Karpas-422 (cell line): ENCODE measurements at regions not wholly inside any gene's neighbourhood (a gene's known extent, or its start where the extent isn't known, plus 50 kb on each side); places are given as distances from the start of the nearest gene placed in this dataset.

Source experiments
- DNase-seq: peaks from one replicate; pipeline ENCODE4 v3.0.0-alpha.2; 2015
- H2AFZ ChIP-seq: fragments of 200-600 bp; sonication (generic); 2 replicates; pipeline ENCODE4 v1.6.1; 2014; ENCODE audit warnings: antibody characterized with exemption, low read length, mixed read lengths
- H3K27ac ChIP-seq: fragments of 200-600 bp; sonication (generic); 2 replicates; pipeline ENCODE4 v1.5.1; 2014; ENCODE audit warnings: mild to moderate bottlenecking, low read length, moderate library complexity
- H3K27me3 ChIP-seq: fragments of 200-600 bp; sonication (generic); 2 replicates; pipeline ENCODE4 v1.6.1; 2014; ENCODE audit warnings: low read length, mixed read lengths
- H3K36me3 ChIP-seq: fragments of 200-600 bp; sonication (generic); 2 replicates; pipeline ENCODE4 v1.6.1; 2014; ENCODE audit warnings: low read length, mixed read lengths; ENCODE audit not compliant: insufficient read depth
- H3K4me1 ChIP-seq: fragments of 200-600 bp; sonication (generic); 2 replicates; pipeline ENCODE4 v1.6.1; 2014; ENCODE audit warnings: mild to moderate bottlenecking, low read length, mixed read lengths
- H3K4me2 ChIP-seq: fragments of 200-600 bp; sonication (generic); 2 replicates; pipeline ENCODE4 v1.6.1; 2014; ENCODE audit warnings: low read length, low read depth, mild to moderate bottlenecking; ENCODE audit not compliant: poor library complexity, severe bottlenecking
- H3K4me3 ChIP-seq: fragments of 200-600 bp; sonication (generic); 2 replicates; pipeline ENCODE4 v1.5.1; 2014; ENCODE audit warnings: mild to moderate bottlenecking, antibody characterized with exemption, low read length, mixed read lengths
- H3K79me2 ChIP-seq: fragments of 200-600 bp; sonication (generic); 2 replicates; pipeline ENCODE4 v1.6.1; 2014; ENCODE audit warnings: mild to moderate bottlenecking, low read length, mixed read lengths
- H3K9ac ChIP-seq: fragments of 200-600 bp; sonication (generic); 2 replicates; pipeline ENCODE4 v1.6.0; 2014; ENCODE audit warnings: low read length
- H3K9me2 ChIP-seq: fragments of 200-600 bp; sonication (generic), shearing (Covaris generic); replicated peaks from 2 replicates; pipeline ENCODE4 v1.6.0; 2014; ENCODE audit warnings: mild to moderate bottlenecking, low read length, moderate library complexity; ENCODE audit not compliant: insufficient read depth
- H3K9me3 ChIP-seq: fragments of 300-700, 200-600 bp; sonication (generic); 2 replicates; pipeline ENCODE4 v1.6.1; 2014; ENCODE audit warnings: low read length, mixed read lengths
- H4K20me1 ChIP-seq: fragments of 200-600 bp; sonication (generic); 2 replicates; pipeline ENCODE4 v1.6.1; 2014; ENCODE audit warnings: mild to moderate bottlenecking, antibody characterized with exemption, low read length, low read depth; ENCODE audit not compliant: insufficient read depth

DNA sequence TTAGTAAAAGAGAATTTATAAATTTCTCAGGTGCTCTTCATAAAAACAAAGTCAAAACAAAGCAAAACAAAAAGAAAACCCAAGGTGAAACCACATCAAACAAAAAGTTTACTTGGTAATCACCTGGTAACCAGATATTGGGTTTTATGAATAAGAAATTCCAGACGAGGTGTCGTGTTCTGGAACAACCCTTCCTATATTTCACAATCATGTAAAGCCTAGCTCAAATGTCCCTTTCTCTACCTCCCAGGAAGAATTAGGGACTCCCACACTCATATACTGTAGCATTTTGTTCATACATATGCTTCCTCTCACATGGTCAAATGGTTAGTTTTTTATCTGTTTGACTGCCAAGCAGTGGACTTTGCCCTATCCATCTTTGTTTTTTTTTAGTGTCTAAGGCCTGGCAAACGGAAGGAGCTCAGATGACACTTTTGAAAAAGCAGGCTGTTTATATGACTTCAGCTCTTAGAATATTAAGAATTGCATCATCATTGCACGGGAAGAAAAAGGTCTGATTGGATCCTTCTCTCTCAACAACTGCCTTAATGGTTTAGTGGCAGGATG, 326.7 kb upstream of the TBL1XR1 start:
- H3K9me3 ChIP-seq: no peaks in the 10 kb centered on the region
- no peak overlapping the region for H3K9ac ChIP-seq
- no peaks in the 10 kb centered on the region for H3K4me1 ChIP-seq
- no peak overlapping the region for H3K27ac ChIP-seq
- no peak overlapping the region for H2AFZ ChIP-seq
- DNase-seq: no peak
- no peaks in the 10 kb centered on the region for H3K9me2 ChIP-seq
- no peaks in the 10 kb centered on the region for H3K36me3 ChIP-seq
- H3K79me2 ChIP-seq: no peaks in the 10 kb centered on the region
- no peak overlapping the region for H3K4me2 ChIP-seq
- H4K20me1 ChIP-seq: no peaks in the 10 kb centered on the region
- no peaks in the 10 kb centered on the region for H3K27me3 ChIP-seq
- no peak overlapping the region for H3K4me3 ChIP-seq

DNA sequence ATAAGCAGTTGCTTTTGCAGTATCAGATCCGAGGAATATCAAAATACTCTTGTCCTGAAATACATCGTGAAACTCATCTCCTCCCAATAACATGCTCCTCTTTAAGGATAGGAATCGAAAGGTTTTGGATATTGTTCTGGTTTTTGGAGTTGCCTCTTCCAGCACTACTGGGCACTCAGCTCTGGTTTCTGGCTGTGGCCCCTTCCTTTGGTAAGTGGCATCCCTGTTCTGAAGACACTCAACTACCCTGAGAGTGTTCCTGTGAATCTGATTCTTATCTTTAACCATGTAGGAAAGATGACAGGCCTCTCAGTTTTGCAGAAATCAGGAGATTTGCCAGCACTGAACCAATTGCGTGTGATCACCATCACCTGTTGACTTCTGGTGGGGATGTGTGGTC, 327.5 kb upstream of the TBL1XR1 start:
- H3K27me3 ChIP-seq: no peaks in the 10 kb centered on the region
- no peaks in the 10 kb centered on the region for H3K4me1 ChIP-seq
- no peak overlapping the region for H3K9ac ChIP-seq
- H2AFZ ChIP-seq: no peak overlapping the region
- H3K4me2 ChIP-seq: no peak overlapping the region
- no peaks in the 10 kb centered on the region for H3K79me2 ChIP-seq
- no peaks in the 10 kb centered on the region for H3K9me3 ChIP-seq
- no peaks in the 10 kb centered on the region for H3K9me2 ChIP-seq
- no peaks in the 10 kb centered on the region for H3K36me3 ChIP-seq
- no peaks in the 10 kb centered on the region for H4K20me1 ChIP-seq
- H3K4me3 ChIP-seq: no peak overlapping the region
- no peak for DNase-seq
- H3K27ac ChIP-seq: no peak overlapping the region

DNA sequence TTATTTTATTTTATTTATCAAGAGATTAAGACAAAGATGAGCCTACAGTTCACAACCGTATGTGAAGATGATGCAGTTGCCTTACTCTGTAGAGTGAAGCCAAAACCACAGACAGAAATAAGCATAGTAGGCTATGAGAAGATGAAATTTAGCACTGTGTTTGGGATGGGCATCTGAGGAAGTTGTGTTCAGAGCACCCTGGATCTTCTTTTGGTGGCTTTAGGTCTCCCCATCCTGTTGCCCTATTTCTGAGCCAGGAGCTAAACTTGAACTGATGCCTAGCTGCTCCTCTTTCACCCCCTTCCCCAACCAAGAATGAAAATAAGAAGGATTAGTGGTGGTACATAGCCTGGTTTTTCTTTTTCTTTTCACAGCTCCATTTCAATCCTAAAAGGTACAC, 328.1 kb upstream of the TBL1XR1 start:
- Histone ChIP-seq H4K20me1 (no peaks in the 10 kb centered on the region), H3K36me3 (no peaks in the 10 kb centered on the region), H3K4me1 (no peaks in the 10 kb centered on the region), H2AFZ (no peak overlapping the region), H3K9ac (no peak overlapping the region), H3K27me3 (no peaks in the 10 kb centered on the region), H3K27ac (no peak overlapping the region), H3K4me3 (no peak overlapping the region), H3K4me2 (no peak overlapping the region), H3K9me2 (no peaks in the 10 kb centered on the region), H3K9me3 (no peaks in the 10 kb centered on the region), H3K79me2 (no peaks in the 10 kb centered on the region)
- no peak for DNase-seq

DNA sequence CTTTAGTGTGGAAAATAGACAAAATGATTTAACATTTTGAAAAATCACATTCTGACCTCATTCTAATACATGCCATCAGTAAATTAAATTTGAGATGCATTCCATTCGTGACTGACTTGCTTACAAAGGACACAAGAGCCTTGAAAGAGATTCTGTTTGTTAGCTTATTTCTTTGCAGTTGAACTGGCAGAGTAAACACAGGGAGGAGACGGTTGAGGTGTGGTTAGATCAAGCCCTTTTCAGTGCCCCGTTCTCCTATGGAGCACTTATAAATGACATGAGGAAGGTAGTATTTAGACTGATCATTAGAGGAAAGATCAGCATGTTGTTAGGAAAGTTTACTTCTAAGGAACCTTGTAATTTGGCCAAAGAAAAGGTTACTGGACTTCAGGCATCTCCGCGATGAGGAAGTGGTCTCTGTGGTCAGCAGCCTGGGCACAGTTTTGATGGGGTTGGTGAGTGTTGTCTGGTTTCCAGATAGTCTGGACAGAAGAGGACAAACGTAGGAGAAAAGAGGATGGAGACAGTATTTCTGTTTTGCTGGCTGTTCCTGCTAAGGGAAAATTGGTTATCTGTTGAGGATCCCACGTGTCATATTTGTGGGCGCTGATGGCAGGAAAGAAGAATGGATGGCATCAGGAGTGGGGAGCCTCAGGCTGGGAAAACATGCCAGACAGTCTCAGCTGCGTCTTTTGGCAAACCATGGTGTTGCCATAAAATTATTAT, 328.9 kb upstream of the TBL1XR1 start:
- Histone ChIP-seq H3K27me3 (no peaks in the 10 kb centered on the region), H3K4me3 (no peak overlapping the region), H3K79me2 (no peaks in the 10 kb centered on the region), H3K9me3 (no peaks in the 10 kb centered on the region), H4K20me1 (no peaks in the 10 kb centered on the region), H2AFZ (no peak overlapping the region), H3K9ac (no peak overlapping the region), H3K27ac (no peak overlapping the region), H3K36me3 (no peaks in the 10 kb centered on the region), H3K9me2 (no peaks in the 10 kb centered on the region), H3K4me1 (no peaks in the 10 kb centered on the region), H3K4me2 (no peak overlapping the region)
- DNase-seq: no peak

DNA sequence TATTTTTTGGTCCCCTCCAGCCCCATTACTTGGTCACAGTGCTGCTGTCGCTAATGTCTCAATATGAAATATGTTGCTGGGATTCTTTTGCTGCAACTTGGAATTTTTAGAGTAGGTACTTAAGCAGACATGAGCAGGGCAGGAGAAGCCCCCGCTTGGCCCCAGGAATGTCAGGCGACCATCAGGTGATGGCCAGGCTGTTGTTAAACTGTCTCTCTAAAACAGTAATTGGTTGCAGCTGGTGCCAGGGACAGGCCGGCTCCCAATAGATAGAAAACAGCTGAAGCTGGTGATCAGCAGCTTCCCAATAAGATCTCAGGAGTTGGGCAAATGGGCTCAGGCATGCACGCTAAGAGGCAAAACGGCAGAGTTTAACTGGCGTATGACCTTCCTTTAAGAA, 329.9 kb upstream of the TBL1XR1 start:
- no peaks in the 10 kb centered on the region for H4K20me1 ChIP-seq
- H3K27me3 ChIP-seq: no peaks in the 10 kb centered on the region
- H3K4me1 ChIP-seq: no peaks in the 10 kb centered on the region
- H2AFZ ChIP-seq: no peak overlapping the region
- H3K27ac ChIP-seq: no peak overlapping the region
- H3K9me3 ChIP-seq: no peaks in the 10 kb centered on the region
- no peaks in the 10 kb centered on the region for H3K36me3 ChIP-seq
- no peak overlapping the region for H3K9ac ChIP-seq
- no peak overlapping the region for H3K4me3 ChIP-seq
- H3K9me2 ChIP-seq: no peaks in the 10 kb centered on the region
- DNase-seq: no peak
- H3K4me2 ChIP-seq: no peak overlapping the region
- no peaks in the 10 kb centered on the region for H3K79me2 ChIP-seq

DNA sequence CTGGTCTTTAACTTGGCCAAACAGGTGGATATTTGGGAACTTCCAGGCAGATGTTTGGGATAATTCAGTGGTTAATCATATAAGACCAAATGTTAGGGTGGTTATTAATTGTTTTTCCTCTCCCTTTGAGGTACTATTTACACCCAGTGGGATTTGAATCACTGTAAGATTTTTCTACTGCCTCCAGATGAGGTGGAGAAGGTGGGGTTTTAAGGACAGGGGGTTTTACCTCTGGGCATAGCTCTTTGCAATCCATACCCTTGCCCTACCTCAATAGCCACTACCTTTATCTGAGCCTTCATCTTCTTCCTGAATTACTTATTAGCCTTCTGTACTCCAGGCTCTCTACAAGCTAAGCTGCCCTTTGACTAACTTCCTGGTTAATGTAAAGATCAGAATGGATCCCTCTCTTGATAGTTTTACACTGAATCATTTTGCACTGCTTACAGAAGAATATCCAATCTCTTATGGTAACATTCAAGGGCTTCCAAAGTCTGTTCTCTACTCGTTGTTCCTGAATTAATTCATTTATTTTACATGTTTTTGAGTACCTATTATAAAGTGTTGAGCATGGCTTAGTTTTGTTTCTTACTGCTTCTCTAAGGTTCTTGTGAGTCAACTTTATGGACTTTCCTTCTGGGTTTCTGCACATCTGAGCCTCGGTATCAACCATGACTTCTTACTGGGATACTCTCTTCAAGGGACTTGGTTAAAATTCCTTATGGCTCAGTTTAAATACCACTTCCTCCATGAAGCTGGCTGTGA, 331.2 kb upstream of the TBL1XR1 start:
- no peak overlapping the region for H2AFZ ChIP-seq
- H3K9ac ChIP-seq: no peak overlapping the region
- no peaks in the 10 kb centered on the region for H3K79me2 ChIP-seq
- no peaks in the 10 kb centered on the region for H3K9me2 ChIP-seq
- H3K4me2 ChIP-seq: no peak overlapping the region
- no peaks in the 10 kb centered on the region for H4K20me1 ChIP-seq
- no peaks in the 10 kb centered on the region for H3K36me3 ChIP-seq
- no peak overlapping the region for H3K4me3 ChIP-seq
- H3K9me3 ChIP-seq: no peaks in the 10 kb centered on the region
- no peak overlapping the region for H3K27ac ChIP-seq
- H3K27me3 ChIP-seq: no peaks in the 10 kb centered on the region
- no peaks in the 10 kb centered on the region for H3K4me1 ChIP-seq
- no peak for DNase-seq

DNA sequence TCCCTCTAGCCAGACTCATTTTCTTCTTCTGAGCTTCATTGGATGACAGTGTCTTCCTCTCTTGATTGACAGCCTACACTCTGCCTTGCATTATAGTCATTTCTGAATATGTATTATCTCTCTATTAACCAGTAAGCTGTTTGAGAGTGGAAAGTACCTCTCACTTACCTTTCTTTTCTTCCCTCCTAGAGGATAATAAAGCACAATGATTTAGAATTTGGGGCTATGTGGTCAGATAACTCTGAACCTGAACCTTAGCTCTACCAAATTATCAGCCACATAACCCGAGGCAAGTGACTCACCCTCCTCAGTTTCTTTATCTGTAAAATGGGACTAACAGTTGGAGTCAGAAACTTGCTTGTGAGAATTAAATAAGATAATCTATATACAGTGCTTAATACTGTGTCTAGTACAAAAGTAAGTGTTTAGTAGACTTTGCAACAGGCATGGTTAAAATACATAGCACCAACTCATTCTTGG, 331.8 kb upstream of the TBL1XR1 start:
- Histone ChIP-seq H3K9me3 (no peaks in the 10 kb centered on the region), H3K27me3 (no peaks in the 10 kb centered on the region), H2AFZ (no peak overlapping the region), H3K27ac (no peak overlapping the region), H3K9me2 (no peaks in the 10 kb centered on the region), H3K79me2 (no peaks in the 10 kb centered on the region), H3K9ac (no peak overlapping the region), H3K4me1 (no peaks in the 10 kb centered on the region), H3K4me3 (no peak overlapping the region), H3K36me3 (no peaks in the 10 kb centered on the region), H4K20me1 (no peaks in the 10 kb centered on the region), H3K4me2 (no peak overlapping the region)
- no peak for DNase-seq

DNA sequence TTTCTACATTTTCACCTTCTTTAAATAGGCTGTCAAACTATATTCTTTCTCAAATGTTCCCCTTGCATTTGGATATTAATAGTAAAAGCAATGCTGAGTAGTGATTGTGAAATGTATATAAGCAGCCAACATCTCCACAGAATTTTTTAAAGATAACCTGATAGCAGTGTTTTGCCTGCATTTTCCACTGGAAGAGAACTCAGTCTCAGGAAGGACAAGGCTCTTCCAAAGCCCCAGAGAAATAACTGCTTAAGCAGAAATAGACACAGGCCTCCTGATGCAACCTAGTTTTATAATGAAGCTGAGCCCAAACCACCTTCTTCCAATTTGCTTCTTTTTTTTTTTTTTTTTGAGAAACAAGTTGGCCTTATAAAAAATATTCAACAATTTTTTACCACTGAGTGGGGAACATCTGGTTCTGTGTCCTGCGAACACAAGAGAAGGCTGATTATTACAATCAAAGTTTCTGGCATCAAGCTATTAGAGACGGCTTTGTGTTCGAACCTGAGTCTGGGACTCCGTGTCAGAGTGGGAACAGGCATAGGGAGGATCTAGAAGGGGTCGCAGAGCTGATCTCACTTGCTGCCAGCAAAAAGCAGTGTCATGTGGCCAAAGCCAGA, 332.5 kb upstream of the TBL1XR1 start:
- no peak overlapping the region for H3K4me2 ChIP-seq
- H2AFZ ChIP-seq: no peak overlapping the region
- H3K9me2 ChIP-seq: no peaks in the 10 kb centered on the region
- no peaks in the 10 kb centered on the region for H3K9me3 ChIP-seq
- no peak for DNase-seq
- H3K9ac ChIP-seq: no peak overlapping the region
- H3K79me2 ChIP-seq: no peaks in the 10 kb centered on the region
- no peak overlapping the region for H3K4me3 ChIP-seq
- no peaks in the 10 kb centered on the region for H4K20me1 ChIP-seq
- H3K27me3 ChIP-seq: no peaks in the 10 kb centered on the region
- H3K36me3 ChIP-seq: no peaks in the 10 kb centered on the region
- no peak overlapping the region for H3K27ac ChIP-seq
- no peaks in the 10 kb centered on the region for H3K4me1 ChIP-seq
